Heart left ventricle (tissue), 13 donors: ENCODE measurements at regions not wholly inside any gene's neighbourhood (a gene's known extent, or its start where the extent isn't known, plus 50 kb on each side); places are given as distances from the start of the nearest gene placed in this dataset.

ENCODE experiments used
- POLR2A ChIP-seq, 2 donors: fragments of 450-650 bp; IDR thresholded peaks; one replicate each; pipeline ENCODE4 v1.6.1; 2017; ENCODE audit warnings: antibody characterized with exemption in 2 of 2, mild to moderate bottlenecking in 2 of 2, moderate library complexity in 2 of 2
- TF ChIP-seq, protein P1 (sequence below), 12 donors: fragments of 200-600 bp; sonication (generic) in 4 of 12; IDR thresholded peaks; one replicate each; pipeline versions ENCODE4 v1.5.0 to v1.8.0; 2018 to 2022; ENCODE audit warnings: antibody characterized with exemption in 12 of 12, mild to moderate bottlenecking in 5 of 12
- donor health status: ischemic (EF 13 %, LVEDD 7.1; RV severe dilation, severe dysfunction).
- donor health status: DM: no; HTN: yes; CAD: no.
- donor health status: DM: no; HTN: no; CAD: no.
- donor health status: ischemic (EF 25% LVEDD 6.9; RV normal size, moderate dysfunction).
- donor health status: ischemic (EF 25% LVEDD 5.7; RV mildly dilated, moderate dysfunction).
- donor health status: ischemic (EF 35%, LVEDD 5.7; RV mildly dilated, moderate dysfunction).
- donor health status: nonischemic (EF 11% LVEDD 7.7; RV severe dilation, severe dysfunction).
- donor health status: DM: yes; HTN: yes; CAD: no.
- donor health status: PGD.
- donor health status: ischemic (EF 29% LVEDD 5.4; RV normal size, mild dysfunction).
- donor health status: nonischemic (EF 23%, LVEDD 6.1; RV moderate dilation, normal function).

GRCh38 chr1:30257322-30257721, 466.1 kb downstream of the MATN1 start:
- TF ChIP-seq, protein P1, sequence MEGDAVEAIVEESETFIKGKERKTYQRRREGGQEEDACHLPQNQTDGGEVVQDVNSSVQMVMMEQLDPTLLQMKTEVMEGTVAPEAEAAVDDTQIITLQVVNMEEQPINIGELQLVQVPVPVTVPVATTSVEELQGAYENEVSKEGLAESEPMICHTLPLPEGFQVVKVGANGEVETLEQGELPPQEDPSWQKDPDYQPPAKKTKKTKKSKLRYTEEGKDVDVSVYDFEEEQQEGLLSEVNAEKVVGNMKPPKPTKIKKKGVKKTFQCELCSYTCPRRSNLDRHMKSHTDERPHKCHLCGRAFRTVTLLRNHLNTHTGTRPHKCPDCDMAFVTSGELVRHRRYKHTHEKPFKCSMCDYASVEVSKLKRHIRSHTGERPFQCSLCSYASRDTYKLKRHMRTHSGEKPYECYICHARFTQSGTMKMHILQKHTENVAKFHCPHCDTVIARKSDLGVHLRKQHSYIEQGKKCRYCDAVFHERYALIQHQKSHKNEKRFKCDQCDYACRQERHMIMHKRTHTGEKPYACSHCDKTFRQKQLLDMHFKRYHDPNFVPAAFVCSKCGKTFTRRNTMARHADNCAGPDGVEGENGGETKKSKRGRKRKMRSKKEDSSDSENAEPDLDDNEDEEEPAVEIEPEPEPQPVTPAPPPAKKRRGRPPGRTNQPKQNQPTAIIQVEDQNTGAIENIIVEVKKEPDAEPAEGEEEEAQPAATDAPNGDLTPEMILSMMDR (IDR thresholded peaks at IDR 0.05) = no peak
- no peak for TF ChIP-seq POLR2A (IDR thresholded peaks at IDR 0.05)
